Ascending aorta (tissue), 2 donors: ENCODE measurements at regions not wholly inside any gene's neighbourhood (a gene's known extent, or its start where the extent isn't known, plus 50 kb on each side); places are given as distances from the start of the nearest gene placed in this dataset.

Experiments used
- DNase-seq, 2 donors: peaks; one replicate each; pipeline ENCODE4 v3.0.0-alpha.2; 2019; ENCODE audit warnings: low spot score in 2 of 2
- H3K27ac ChIP-seq, 2 donors: fragments of 200-600 bp; sonication (generic); one replicate each; pipeline ENCODE4 v1.5.1; 2016 to 2017; ENCODE audit warnings: mild to moderate bottlenecking in 1 of 2
- H3K27me3 ChIP-seq: fragments of 200-600 bp; sonication (generic); one replicate; pipeline ENCODE4 v1.5.1; 2017
- H3K36me3 ChIP-seq, 2 donors: fragments of 200-600 bp; sonication (generic); one replicate each; pipeline ENCODE4 v1.5.1; 2016
- H3K4me1 ChIP-seq, 2 donors: fragments of 200-600 bp; sonication (generic); one replicate each; pipeline ENCODE4 v1.5.1; 2016 to 2017; ENCODE audit warnings: mild to moderate bottlenecking in 1 of 2
- H3K4me3 ChIP-seq, 2 donors: fragments of 200-600 bp; sonication (generic); one replicate each; pipeline ENCODE4 v1.5.1; 2016 to 2017; ENCODE audit warnings: mild to moderate bottlenecking in 1 of 2
- H3K9me3 ChIP-seq, 2 donors: fragments of 200-600 bp; sonication (generic); one replicate each; pipeline ENCODE4 v1.5.1; 2016
- intact Hi-C: fragments of 100-400 bp; cut with DNase I; formaldehyde crosslinking; loops from one replicate; pipeline ENCODE4 v1.15.1; 2023
- TF ChIP-seq, protein P1 (sequence below), 3 experiments: fragments of 200-600 bp in 2 of 3; fragments of 450-650 bp in 1 of 3; sonication (generic) in 2 of 3; IDR thresholded peaks; one replicate each; pipeline ENCODE4 v1.5.1; 2016 to 2019; ENCODE audit warnings: antibody characterized with exemption in 3 of 3, mild to moderate bottlenecking in 1 of 3, moderate library complexity in 1 of 3

DNA sequence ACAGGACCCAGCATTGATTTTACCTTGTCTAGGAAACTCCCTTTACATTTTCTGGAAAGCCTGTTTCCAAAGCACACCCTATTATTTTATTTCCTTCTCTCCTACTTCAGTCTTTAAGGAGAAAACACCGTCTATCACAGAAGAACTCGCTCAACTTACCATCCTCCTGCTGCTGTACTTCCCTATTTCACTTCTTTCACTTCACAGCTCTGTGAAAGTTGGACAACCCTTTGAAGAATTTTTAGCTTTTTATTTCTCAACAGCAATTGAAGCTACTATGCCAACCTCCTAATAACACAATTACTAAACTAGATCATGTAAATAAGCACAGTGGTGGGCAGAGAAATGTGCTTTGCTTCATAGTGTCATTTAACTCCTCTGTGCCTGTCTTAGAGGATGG lies 166.5 kb downstream of the TFEC start:
- TF ChIP-seq, protein P1, sequence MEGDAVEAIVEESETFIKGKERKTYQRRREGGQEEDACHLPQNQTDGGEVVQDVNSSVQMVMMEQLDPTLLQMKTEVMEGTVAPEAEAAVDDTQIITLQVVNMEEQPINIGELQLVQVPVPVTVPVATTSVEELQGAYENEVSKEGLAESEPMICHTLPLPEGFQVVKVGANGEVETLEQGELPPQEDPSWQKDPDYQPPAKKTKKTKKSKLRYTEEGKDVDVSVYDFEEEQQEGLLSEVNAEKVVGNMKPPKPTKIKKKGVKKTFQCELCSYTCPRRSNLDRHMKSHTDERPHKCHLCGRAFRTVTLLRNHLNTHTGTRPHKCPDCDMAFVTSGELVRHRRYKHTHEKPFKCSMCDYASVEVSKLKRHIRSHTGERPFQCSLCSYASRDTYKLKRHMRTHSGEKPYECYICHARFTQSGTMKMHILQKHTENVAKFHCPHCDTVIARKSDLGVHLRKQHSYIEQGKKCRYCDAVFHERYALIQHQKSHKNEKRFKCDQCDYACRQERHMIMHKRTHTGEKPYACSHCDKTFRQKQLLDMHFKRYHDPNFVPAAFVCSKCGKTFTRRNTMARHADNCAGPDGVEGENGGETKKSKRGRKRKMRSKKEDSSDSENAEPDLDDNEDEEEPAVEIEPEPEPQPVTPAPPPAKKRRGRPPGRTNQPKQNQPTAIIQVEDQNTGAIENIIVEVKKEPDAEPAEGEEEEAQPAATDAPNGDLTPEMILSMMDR (IDR thresholded peaks at IDR 0.05), result no peak
- Histone ChIP-seq H3K36me3 (no peaks in the 10 kb centered on the region), H3K4me3 (no peak overlapping the region), H3K9me3 (no peaks in the 10 kb centered on the region), H3K4me1 (no peaks in the 10 kb centered on the region), H3K27ac (no peak overlapping the region), H3K27me3 (no peaks in the 10 kb centered on the region)
- no peak for DNase-seq
- intact Hi-C loops, result no loop called here

DNA sequence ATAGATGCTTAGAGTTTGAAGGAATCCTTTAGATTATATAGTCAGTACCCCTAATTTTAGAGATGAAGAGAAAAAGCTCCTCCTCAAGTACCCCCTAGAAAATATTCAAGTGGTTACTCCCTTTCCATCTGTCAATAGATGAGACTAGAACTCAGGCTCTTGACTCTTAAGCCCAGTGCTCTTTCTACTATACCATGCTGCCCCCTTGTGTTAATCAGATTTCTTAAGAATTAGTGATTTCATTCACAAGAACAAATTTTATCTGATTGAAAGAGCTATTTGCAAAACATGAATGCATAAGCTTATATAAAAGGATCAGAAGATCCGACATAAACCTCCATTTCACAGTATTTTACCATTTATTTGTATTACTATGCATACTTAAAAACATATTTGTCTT lies 179.3 kb downstream of the TFEC start:
- Histone ChIP-seq H3K27ac (no peak overlapping the region), H3K4me3 (no peak overlapping the region), H3K36me3 (no peaks in the 10 kb centered on the region), H3K9me3 (no peaks in the 10 kb centered on the region), H3K27me3 (no peaks in the 10 kb centered on the region), H3K4me1 (no peaks in the 10 kb centered on the region)
- no peak for DNase-seq
- intact Hi-C loops, result loop anchor here (2.0 to 5.0 kb wide), 2 partner anchors 1769 to 1824 kb away; no protein-coding TSS in a partner anchor
- TF ChIP-seq, protein P1 (IDR thresholded peaks at IDR 0.05), result peak in 1 of 3 experiments; percentile 35

DNA sequence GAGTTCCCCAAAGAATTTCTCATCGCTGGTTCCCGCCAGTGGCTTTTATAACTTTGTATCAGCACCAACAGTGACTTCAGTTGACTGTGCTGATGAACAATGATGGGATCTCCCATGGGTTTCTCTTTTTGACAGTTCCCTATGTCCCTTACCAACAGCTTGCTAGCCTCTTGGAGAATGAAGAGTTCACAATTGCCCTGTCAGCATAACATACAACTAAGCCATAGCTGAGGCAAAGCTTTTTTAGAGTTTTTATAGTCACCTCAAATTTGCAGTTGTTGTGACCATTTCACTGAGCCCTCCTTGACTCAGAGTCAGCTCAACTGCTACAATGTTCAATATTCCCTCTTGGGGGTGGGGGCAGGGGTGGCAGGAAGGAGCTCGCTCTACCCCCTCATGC lies 179.8 kb downstream of the TFEC start:
- intact Hi-C loops, result loop anchor here (2.0 to 5.0 kb wide), 2 partner anchors 1768 to 1824 kb away; no protein-coding TSS in a partner anchor
- TF ChIP-seq, protein P1 (IDR thresholded peaks at IDR 0.05), result no peak
- Histone ChIP-seq H3K4me1 (no peaks in the 10 kb centered on the region), H3K36me3 (no peaks in the 10 kb centered on the region), H3K27ac (no peak overlapping the region), H3K9me3 (no peaks in the 10 kb centered on the region), H3K4me3 (no peak overlapping the region), H3K27me3 (no peaks in the 10 kb centered on the region)
- DNase-seq, result no peak

DNA sequence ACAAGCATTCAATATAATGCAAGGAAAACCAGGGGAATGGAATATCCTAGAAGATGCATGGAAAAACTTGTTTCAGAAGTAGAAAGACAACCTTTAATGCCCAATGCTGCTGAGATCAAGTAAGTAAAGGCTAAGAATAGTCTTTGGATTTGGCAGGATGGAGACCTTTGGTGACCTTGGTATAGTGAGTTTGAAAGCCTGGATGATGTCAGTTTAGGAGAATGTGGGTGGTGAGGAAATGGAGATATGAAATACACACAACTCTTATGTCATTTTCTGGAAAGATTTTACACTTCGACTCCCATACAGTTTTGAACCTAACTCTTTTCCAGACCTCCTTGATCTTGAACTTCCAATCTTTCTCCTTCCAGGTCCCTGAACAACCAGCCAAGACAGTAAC lies 185.7 kb downstream of the TFEC start:
- no peaks in the 10 kb centered on the region for H3K27me3 ChIP-seq
- no peaks in the 10 kb centered on the region for H3K9me3 ChIP-seq
- no peaks in the 10 kb centered on the region for H3K36me3 ChIP-seq
- no peak for DNase-seq
- TF ChIP-seq, protein P1 (IDR thresholded peaks at IDR 0.05), result no peak
- intact Hi-C loops, result no loop called here
- H3K27ac ChIP-seq, result no peak overlapping the region
- H3K4me3 ChIP-seq, result no peak overlapping the region
- no peaks in the 10 kb centered on the region for H3K4me1 ChIP-seq

DNA sequence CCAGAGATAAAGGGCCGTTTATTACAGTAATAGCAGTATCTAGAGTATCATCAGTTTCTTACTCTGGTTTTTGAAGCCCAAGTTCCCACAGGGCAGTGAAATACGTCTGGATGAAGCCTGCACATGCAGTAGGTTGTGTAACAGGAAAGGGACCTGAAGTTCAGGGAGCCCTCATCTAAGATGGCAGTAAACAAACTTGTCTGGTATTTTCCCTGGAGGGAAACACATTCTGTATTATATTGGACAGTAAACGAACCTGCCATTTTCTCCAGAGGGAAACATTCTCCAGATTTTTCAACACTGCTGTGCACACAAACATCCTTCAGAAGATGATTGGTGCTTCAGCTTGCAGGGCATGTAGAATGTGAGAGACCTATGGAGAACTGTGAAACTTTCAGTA lies 189.9 kb downstream of the TFEC start:
- DNase-seq, result no peak
- Histone ChIP-seq H3K27ac (no peak overlapping the region), H3K4me1 (no peaks in the 10 kb centered on the region), H3K27me3 (no peaks in the 10 kb centered on the region), H3K4me3 (no peak overlapping the region), H3K9me3 (no peaks in the 10 kb centered on the region), H3K36me3 (no peaks in the 10 kb centered on the region)
- TF ChIP-seq, protein P1 (IDR thresholded peaks at IDR 0.05), result no peak
- intact Hi-C loops, result no loop called here

DNA sequence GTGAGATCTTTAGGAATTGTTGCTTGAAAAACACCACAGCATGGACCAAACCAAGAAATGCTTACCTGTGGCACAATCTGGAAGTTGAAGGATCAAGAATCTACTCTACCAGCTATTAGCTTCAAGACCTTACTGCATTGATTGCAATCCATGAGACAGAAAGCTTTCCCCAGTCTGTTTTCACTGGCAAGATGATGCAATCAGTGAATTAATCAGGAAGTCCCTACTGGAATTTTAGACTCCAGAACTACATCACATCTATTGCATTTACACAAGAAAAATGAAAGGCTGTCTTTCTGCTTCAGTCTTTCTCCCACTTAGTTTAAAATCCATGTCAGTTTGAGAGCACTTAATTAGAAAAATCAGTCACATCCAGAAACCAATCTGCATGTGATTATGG lies 191.7 kb downstream of the TFEC start:
- no peak overlapping the region for H3K27ac ChIP-seq
- TF ChIP-seq, protein P1 (IDR thresholded peaks at IDR 0.05), result no peak
- H3K4me3 ChIP-seq, result no peak overlapping the region
- H3K27me3 ChIP-seq, result no peaks in the 10 kb centered on the region
- intact Hi-C loops, result no loop called here
- no peaks in the 10 kb centered on the region for H3K4me1 ChIP-seq
- no peaks in the 10 kb centered on the region for H3K9me3 ChIP-seq
- no peak for DNase-seq
- H3K36me3 ChIP-seq, result no peaks in the 10 kb centered on the region
